Activated CD4-positive, alpha-beta T cell treated with anti-CD3 and anti-CD28 coated beads for 24 hours (primary cell): ENCODE measurements at regions not wholly inside any gene's neighbourhood (a gene's known extent, or its start where the extent isn't known, plus 50 kb on each side); places are given as distances from the start of the nearest gene placed in this dataset.
"Not testable (repeated sequence)": the region's sequence is repeated elsewhere in the genome, so short reads cannot be mapped to it uniquely, and the experiment has no call there.

Experiments used
- DNase-seq, 2 donors: peaks; one replicate each; pipeline ENCODE4 v3.0.0-alpha.2; 2020; ENCODE audit warnings: low read depth in 2 of 2

DNA sequence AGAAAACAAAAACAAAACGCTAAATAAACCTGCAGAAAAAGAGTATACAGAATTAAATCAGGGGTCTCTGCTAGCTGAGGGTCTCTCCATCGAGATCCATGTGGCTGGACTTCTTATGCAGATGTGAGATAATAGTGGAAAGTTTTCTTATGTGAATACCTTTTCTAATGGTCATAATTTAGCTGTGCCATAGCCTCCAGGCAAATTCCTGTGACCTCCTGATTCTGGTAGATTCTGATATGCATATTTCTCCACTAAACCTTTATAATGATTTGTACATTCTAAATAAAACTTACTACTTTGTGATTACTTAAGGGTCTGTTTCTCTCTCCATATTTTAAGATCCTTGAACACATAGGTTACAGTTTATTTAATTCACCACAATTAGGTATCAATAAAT lies 1002.6 kb downstream of the GALC start:
- DNase-seq = no peak

DNA sequence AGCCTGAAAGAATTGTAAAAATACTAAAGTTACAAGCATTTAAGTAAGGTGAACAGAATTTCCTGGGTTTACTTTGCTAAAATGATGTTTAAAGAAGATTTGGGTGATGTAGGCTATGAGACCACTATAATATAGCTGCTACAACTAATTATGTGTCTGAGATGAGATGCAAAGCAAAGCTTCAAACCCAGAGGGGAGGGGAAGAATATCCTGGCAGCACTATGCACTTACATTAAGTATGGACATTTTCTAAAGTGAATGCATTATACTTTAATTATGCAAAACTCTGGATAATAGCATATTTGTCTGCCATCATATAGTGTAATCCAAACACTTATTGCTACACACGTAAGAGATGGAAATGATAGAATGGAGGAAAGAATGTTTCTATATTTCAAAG lies 1003.7 kb downstream of the GALC start:
- no peak for DNase-seq

- DNase-seq = no peak
Observed at GRCh38 chr14:86987966-86988365, 1005.0 kb downstream of the GALC start.

GRCh38 chr14:86973177-86973576 lies 1019.8 kb downstream of the GALC start:
- no peak for DNase-seq

- no peak for DNase-seq
Observed at GRCh38 chr14:86971292-86971691, 1021.7 kb downstream of the GALC start.

DNA sequence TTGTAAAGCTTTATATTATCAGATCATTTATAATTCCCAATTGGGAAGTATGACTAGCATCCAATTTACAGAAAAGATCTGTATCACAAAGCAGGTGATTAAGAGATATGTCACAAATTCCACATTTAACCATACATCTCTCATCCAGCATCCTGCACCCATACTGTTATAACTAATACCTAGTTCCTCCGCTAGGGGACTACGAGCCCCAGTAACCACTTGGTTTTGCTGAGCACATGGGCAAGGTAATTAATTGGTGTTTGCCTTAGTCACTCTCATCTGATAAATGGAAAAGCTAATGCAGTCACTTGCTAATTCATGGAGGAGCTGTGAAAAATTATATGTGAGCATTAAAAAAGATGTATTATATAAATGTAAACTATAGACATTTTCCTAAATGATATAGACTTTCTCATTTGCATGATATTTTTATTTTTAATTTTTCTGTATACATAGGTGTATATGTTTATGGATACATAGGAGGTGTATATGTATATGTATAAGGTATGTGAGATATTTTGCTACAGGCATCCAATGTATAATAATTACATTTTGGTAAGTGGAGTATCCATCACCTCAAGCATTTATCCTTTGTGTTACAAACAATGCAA lies 1031.8 kb downstream of the GALC start:
- DNase-seq = no peak

- DNase-seq = no peak
Observed at GRCh38 chr14:86955771-86956354, 1037.1 kb downstream of the GALC start.

DNA sequence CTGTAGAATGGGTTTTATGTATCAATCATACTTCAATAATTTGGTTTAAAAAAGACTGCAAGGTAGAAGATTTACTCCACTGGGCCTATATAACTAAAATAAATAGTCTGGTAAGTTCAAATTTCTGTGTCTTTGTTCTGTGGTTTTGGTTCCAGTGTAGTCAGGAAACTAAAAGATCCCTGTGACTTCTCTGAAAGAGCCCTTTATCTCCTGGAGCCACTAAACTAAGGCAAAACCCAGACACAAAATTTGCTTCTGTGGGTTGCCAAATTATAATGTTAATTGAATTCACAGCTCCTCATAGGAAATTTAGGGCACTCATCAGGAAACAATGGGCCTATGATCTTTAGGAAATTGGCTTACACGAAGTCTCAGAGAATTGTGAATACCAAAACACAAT lies 1038.4 kb downstream of the GALC start:
- DNase-seq = no peak

GRCh38 chr14:86946446-86946845 lies 1046.5 kb downstream of the GALC start:
- DNase-seq = no peak

GRCh38 chr14:86944434-86944833 lies 1048.5 kb downstream of the GALC start:
- no peak for DNase-seq

DNA sequence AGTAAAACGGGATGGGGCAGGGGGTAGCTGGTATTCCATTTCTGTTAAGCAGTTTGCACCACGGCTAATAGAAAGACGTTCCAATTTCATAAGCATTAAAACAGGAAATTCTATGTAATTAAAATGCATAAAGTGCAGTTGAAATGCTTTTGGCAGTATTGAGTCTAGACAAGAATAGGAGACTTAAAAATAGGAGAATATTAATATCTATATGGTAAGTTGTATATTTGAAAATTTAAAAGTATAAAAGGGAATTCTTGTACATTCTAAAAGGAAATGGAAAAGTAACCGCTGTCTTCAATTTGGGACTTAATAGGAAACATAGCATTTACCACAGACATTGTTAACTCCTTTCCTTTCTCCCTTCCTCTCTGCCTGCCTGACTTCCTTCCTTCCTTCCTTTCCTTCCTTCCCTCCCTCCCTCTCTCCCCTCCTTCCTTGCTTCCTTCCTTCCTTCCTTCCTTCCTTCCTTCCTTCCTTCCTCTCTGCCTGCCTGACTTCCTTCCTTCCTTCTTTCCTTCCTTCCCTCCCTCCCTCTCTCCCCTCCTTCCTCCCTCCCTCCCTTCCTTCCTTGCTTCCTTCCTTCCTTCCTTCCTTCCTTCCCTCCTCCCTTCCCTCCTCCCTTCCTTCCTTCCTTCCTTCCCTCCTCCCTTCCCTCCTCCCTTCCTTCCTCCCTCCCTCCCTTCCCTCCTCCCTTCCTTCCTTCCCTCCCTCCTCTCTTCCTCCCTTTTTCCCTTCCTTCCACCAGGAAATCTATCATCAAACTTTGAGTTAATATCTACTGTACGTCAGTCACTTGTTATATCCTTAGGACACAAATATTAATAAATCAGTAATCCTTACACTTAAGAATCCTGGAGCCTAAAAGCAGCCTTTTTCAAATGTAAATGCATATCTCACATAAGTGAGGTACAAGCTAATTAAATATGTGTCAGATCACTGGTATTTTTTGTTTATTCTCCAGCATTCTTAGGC lies 1049.3 kb downstream of the GALC start:
- no peak for DNase-seq

DNA sequence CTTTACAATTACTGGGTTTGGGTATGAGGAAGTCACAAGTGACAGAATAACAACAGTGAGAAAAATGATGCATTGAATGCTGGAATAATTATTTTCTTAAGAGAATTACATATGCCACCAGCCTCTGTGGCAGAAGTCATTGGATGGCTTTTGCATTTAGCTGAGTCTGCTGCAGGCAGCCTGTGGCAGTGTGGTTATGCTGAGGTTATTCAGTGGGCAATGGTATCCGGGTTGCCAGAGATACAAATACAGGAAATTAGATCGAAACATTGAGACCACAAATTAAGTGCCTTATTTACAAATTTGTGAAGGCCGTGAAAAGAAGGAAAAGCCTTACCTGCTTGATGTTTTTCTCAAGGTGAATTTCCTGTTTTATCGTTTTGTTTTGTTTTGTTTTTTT lies 1050.0 kb downstream of the GALC start:
- DNase-seq = no peak

GRCh38 chr14:86940106-86940505 lies 1052.9 kb downstream of the GALC start:
- DNase-seq = no peak

DNA sequence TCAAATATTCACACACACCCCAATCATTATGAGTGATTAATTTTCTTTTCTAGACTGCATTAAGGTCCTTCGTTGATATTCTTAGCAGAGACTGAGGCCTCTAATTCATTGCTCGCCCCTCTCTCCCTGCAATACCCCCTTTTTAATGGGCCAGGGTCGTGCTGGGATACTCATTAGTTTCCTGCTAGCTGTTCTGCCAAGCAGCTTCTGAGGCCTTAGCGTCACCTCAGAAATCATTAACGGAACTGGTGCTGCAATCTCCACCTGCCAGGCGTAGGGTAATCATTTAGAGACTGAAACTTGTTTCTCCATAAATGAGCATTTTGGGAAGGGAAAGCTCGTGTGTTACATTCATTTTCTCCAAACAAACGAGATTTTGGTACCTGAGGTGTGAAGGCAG lies 1054.7 kb downstream of the GALC start:
- DNase-seq = no peak

- no peak for DNase-seq
Observed at GRCh38 chr14:86936556-86936955, 1056.4 kb downstream of the GALC start.

DNA sequence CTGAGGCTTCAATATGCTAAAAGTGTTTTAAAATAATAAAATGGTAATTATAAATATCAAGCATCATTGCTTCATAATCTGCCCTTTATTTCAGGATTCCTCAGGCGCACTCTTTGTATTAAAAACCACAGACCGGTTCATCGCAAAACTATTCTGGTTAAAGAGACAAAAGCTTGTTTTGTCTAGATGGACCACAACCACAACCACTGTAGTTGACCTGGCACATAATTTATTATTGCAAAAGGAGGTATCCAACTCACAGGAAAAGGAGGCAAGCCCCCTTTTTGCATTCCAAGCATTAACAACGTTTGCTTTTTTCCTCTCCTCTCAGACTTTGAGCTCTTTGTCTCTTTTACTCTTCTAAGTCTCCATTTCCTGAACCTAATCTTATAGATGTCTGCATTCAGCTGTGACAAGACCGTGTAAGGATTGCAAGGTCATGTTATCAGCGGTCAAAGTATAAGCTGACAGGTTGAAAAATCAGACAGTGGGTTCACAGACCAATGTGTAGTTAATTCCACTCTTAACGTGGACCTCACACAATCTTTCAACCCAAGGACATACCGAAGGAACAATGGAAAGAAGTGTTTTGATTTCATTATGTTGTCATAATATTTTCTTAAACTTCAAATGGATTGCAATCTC lies 1057.6 kb downstream of the GALC start:
- no peak for DNase-seq

GRCh38 chr14:86933958-86934595 lies 1058.9 kb downstream of the GALC start:
- DNase-seq = no peak

GRCh38 chr14:86933460-86933859 lies 1059.5 kb downstream of the GALC start:
- no peak for DNase-seq

DNA sequence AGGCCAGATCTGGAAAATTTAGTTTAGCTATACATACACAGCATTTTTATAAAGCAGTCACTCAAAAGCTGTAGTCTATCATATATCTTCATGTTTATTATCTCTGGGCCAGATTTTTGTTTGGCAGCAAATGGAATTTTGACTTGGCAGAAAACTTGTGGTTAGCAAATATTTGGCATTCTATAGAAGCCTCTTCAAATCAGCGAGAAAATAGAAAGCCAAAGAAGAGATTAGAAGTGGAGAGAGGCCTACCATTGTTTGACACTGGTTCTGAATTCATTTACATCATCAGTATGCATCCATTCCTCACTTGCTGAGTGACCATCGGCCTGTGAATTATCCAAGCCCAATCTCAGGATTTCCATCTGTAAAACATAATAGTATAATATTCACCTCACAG lies 1077.6 kb downstream of the GALC start:
- no peak for DNase-seq

DNA sequence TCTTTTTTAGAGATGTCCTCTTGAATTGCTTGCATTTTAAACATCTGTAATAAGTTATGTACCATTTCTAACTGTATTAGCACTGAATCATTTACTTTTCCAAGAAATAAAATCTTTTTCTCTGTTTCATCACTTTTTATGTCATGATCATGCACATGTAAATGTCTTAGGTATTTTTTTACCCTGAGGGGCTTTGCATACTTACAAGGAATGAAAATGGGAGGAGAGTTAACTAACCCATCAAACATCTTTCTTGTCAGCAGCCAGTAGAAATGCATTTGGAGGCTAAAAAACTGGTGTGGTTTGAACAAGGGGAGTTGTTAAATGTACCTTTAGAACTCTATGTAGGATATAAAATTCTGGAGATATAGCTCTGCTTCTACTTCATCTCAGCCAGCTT lies 1080.3 kb downstream of the GALC start:
- DNase-seq = no peak

DNA sequence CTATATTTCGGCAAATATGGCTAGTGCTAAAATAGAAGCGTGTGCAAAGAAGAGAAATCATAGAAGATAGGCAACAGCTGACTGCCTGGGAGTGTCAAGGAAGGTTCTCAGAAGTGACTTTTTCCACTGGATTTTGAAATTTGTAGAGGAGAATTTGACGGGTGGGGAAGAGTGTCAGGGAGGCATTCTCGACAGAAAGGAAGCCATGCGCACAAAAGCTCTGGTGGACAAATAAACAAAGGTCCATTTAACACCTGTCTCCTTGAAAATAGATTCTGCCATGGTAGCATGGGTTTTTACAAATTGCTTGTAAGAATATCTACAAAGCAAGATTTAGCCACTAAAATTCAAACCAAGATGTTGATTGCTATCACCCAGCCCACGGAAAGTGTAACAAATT lies 1081.5 kb downstream of the GALC start:
- DNase-seq = no peak

- DNase-seq = not testable (repeated sequence)
Observed at GRCh38 chr14:86905386-86905926, 1087.5 kb downstream of the GALC start.
